ENCODE measurements at regions not wholly inside any gene's neighbourhood (a gene's known extent, or its start where the extent isn't known, plus 50 kb on each side); places are given as distances from the start of the nearest gene placed in this dataset.

DNA sequence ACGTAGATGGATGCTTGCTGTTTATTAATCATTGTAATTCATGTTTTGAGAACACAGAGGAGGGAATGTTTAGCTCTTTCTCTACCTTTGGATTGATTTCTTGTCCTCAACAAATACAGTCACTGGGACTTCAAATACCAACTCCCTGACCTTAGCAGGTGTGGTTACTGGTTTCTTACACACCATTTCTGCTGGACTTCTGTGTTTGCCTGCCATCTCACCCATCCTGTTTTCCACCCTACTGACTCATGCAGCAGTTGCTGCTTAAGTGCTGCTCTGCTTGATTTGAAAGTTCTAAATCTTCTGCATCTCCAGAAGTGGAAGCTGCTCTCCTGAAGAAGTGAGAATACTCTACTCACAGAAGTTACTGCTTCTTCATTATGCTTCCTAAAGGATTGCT, 170.3 kb downstream of the ZPLD1 start:
- Histone ChIP-seq H3K4me3 (ENCODE audit: low read length) (no peak overlapping the region), H3K27ac (ENCODE audit: low read length) (no peak overlapping the region), H3K4me1 (ENCODE audit: control insufficient read depth, insufficient read depth, low read length) (no peaks in the 10 kb centered on the region), H3K27me3 (ENCODE audit: control insufficient read depth, insufficient read depth, low read length) (no peaks in the 10 kb centered on the region), H3K9me3 (ENCODE audit: control insufficient read depth, insufficient read depth, low read length) (no peaks in the 10 kb centered on the region), H3K36me3 (ENCODE audit: control insufficient read depth, insufficient read depth, low read length) (no peaks in the 10 kb centered on the region)
- TF ChIP-seq, protein P1, sequence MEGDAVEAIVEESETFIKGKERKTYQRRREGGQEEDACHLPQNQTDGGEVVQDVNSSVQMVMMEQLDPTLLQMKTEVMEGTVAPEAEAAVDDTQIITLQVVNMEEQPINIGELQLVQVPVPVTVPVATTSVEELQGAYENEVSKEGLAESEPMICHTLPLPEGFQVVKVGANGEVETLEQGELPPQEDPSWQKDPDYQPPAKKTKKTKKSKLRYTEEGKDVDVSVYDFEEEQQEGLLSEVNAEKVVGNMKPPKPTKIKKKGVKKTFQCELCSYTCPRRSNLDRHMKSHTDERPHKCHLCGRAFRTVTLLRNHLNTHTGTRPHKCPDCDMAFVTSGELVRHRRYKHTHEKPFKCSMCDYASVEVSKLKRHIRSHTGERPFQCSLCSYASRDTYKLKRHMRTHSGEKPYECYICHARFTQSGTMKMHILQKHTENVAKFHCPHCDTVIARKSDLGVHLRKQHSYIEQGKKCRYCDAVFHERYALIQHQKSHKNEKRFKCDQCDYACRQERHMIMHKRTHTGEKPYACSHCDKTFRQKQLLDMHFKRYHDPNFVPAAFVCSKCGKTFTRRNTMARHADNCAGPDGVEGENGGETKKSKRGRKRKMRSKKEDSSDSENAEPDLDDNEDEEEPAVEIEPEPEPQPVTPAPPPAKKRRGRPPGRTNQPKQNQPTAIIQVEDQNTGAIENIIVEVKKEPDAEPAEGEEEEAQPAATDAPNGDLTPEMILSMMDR (IDR thresholded peaks at IDR 0.05) = no peak
- peaks cover 0 to 3% of the 10 kb centered on the region in 2 donors for H3K9me3 Mint-ChIP-seq
- H3K36me3 Mint-ChIP-seq = no peaks in the 10 kb centered on the region
- no peak overlapping the region for H3K27ac Mint-ChIP-seq
- H3K4me3 Mint-ChIP-seq = no peak overlapping the region
- no CpG with 5 or more reads among the region's 1 CpG for WGBS (ENCODE audit: insufficient coverage)
- ATAC-seq (no peak), DNase-seq (no peak)
- H3K4me1 Mint-ChIP-seq = no peaks in the 10 kb centered on the region
- H3K27me3 Mint-ChIP-seq (ENCODE audit: low read depth in 2 of 2) = no peaks in the 10 kb centered on the region
- intact Hi-C loops (cut with micrococcal nuclease) = no loop called here

- peaks cover 3 to 5% of the 10 kb centered on the region in 2 donors for H3K9me3 Mint-ChIP-seq
- ATAC-seq = no peak
- H3K9me3 ChIP-seq (ENCODE audit: control insufficient read depth, insufficient read depth, low read length) = no peaks in the 10 kb centered on the region
- intact Hi-C loops (cut with micrococcal nuclease) = no loop called here
- H3K36me3 ChIP-seq (ENCODE audit: control insufficient read depth, insufficient read depth, low read length) = no peaks in the 10 kb centered on the region
- H3K4me1 Mint-ChIP-seq = no peaks in the 10 kb centered on the region
- no peaks in the 10 kb centered on the region for H3K27me3 ChIP-seq (ENCODE audit: control insufficient read depth, insufficient read depth, low read length)
- TF ChIP-seq, protein P1 (IDR thresholded peaks at IDR 0.05) = no peak
- no peak for DNase-seq
- no peak overlapping the region for H3K4me3 Mint-ChIP-seq
- no peaks in the 10 kb centered on the region for H3K27me3 Mint-ChIP-seq (ENCODE audit: low read depth in 2 of 2)
- no peaks in the 10 kb centered on the region for H3K36me3 Mint-ChIP-seq
- no peaks in the 10 kb centered on the region for H3K4me1 ChIP-seq (ENCODE audit: control insufficient read depth, insufficient read depth, low read length)
- H3K27ac Mint-ChIP-seq = no peak overlapping the region
- H3K27ac ChIP-seq (ENCODE audit: low read length) = no peak overlapping the region
- WGBS (ENCODE audit: insufficient coverage) = 87% methylated on average over 1 of the region's 2 CpGs
- no peak overlapping the region for H3K4me3 ChIP-seq (ENCODE audit: low read length)
Measured at GRCh38 chr3:102608875-102609274, 174.1 kb downstream of the ZPLD1 start.

- no peaks in the 10 kb centered on the region for H3K4me1 Mint-ChIP-seq
- no peak for ATAC-seq
Measured at GRCh38 chr3:102614021-102614569, 179.3 kb downstream of the ZPLD1 start.

More at GRCh38 chr3:102614021-102614569, 179.3 kb downstream of the ZPLD1 start:
- no peaks in the 10 kb centered on the region for H3K27me3 ChIP-seq (ENCODE audit: control insufficient read depth, insufficient read depth, low read length)
- TF ChIP-seq, protein P1 (IDR thresholded peaks at IDR 0.05) = no peak
- H3K4me1 ChIP-seq (ENCODE audit: control insufficient read depth, insufficient read depth, low read length) = no peaks in the 10 kb centered on the region
- H3K27ac ChIP-seq (ENCODE audit: low read length) = no peak overlapping the region
- 100% methylated on average over 2 of the region's 2 CpGs for WGBS (ENCODE audit: insufficient coverage)
- H3K9me3 ChIP-seq (ENCODE audit: control insufficient read depth, insufficient read depth, low read length) = no peaks in the 10 kb centered on the region
- no peaks in the 10 kb centered on the region for H3K36me3 ChIP-seq (ENCODE audit: control insufficient read depth, insufficient read depth, low read length)
- Mint-ChIP-seq H3K36me3 (no peaks in the 10 kb centered on the region), H3K27ac (no peak overlapping the region), H3K27me3 (ENCODE audit: low read depth in 2 of 2) (no peaks in the 10 kb centered on the region), H3K9me3 (peaks cover 6% of the 10 kb centered on the region in 2 donors), H3K4me3 (no peak overlapping the region)
- no peak for DNase-seq
- H3K4me3 ChIP-seq (ENCODE audit: low read length) = no peak overlapping the region
- intact Hi-C loops (cut with micrococcal nuclease) = loop anchor here (1.0 kb wide), 1 partner anchor 35 kb away; no protein-coding TSS in a partner anchor
